GM10266 (cell line): ENCODE measurements at regions not wholly inside any gene's neighbourhood (a gene's known extent, or its start where the extent isn't known, plus 50 kb on each side); places are given as distances from the start of the nearest gene placed in this dataset.

Source experiments
- DNase-seq: peaks from one replicate; pipeline ENCODE4 v3.0.0; 2012; ENCODE audit errors: extremely low spot score
- CTCF ChIP-seq: IDR thresholded peaks from 2 replicates; pipeline ENCODE4 v1.5.1; 2012; ENCODE audit warnings: mild to moderate bottlenecking, low read depth; ENCODE audit not compliant: control insufficient read depth, insufficient read depth; ENCODE audit errors: missing control alignments

GRCh38 chr2:37459095-37459981, 114.9 kb downstream of the QPCT start:
- no peak for TF ChIP-seq CTCF
- DNase-seq = no peak

GRCh38 chr2:37460896-37461229, 116.4 kb downstream of the QPCT start:
- no peak for TF ChIP-seq CTCF
- DNase-seq = no peak

- no peak for TF ChIP-seq CTCF
- DNase-seq = no peak
These were observed 119.6 kb downstream of the QPCT start for GRCh38 chr2:37464067-37464466.

- TF ChIP-seq CTCF = no peak
- DNase-seq = no peak
These were observed 122.2 kb downstream of the QPCT start for GRCh38 chr2:37466533-37467222.

DNA sequence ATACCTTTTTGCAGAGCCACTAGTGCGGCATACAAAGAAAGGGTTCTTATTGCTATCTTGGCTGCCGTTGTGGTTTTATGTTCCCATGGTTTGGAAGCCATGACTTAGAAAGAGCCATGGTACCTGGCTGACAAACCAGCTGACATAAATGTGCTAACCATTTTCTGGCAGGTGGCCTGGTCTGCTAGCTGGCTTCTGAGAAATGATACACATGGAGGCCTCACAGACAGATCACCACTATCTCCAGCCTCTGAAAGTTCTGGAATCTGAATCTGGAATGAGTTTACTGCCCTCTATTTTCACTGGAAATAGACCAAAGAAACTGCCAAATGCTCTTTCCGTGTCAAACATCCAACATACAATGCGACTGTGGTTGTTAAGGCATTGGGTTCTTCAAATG, 123.7 kb downstream of the QPCT start:
- no peak for TF ChIP-seq CTCF
- DNase-seq = no peak

DNA sequence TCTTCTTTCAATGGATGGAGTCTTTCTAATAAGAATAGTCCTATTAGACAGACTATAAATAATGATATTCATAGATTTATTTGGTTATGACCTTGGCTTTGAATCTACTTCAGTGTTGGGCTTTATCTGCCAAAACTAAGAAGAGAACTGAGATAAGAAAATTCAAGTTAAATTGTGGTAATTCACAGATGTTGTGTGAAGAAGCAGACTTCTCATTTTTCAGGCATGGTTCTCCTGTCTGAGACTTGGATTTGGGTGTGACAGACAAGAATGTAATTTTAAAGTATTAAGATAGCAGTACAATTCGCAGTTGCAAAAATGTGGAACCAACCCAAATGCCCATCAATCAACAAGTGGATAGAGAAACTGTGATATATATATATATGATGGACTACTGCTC, 124.7 kb downstream of the QPCT start:
- no peak for DNase-seq
- TF ChIP-seq CTCF = no peak

- TF ChIP-seq CTCF = no peak
- no peak for DNase-seq
These were observed 126.7 kb downstream of the QPCT start for GRCh38 chr2:37471104-37471503.
